ENCODE measurements at regions not wholly inside any gene's neighbourhood (a gene's known extent, or its start where the extent isn't known, plus 50 kb on each side); places are given as distances from the start of the nearest gene placed in this dataset.
A peak's percentile ranks its signal among the peaks of the same experiment; 100 is the strongest.

DNA sequence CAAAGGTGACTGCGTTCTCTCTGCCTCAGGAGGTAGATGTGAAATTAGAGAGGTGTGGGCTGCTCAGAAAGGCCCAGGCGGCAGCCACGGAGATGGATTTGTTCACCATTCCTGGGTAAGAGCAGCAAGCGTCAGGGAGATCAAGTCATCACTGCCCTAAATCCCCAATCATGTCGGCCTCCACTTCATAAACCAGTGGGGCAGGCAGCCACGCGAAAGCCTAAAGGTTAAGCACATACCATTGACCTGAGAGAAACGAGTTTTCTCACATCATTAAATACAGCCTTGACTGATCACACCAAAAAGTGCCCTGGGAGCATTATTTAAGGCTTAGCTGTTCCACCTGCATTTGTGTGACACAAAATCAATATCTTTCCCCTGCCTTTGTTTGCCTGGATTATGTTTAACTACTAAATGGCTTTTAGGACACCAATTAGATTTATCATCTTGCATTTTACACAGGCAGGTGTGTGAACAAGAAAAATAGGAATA is 50.7 kb upstream of the FOXB1 start:
- no peak for DNase-seq (ENCODE audit: low read depth)

GRCh38 chr15:59952960-59953359 is 51.2 kb upstream of the FOXB1 start:
- DNase-seq (ENCODE audit: low read depth) = no peak

DNA sequence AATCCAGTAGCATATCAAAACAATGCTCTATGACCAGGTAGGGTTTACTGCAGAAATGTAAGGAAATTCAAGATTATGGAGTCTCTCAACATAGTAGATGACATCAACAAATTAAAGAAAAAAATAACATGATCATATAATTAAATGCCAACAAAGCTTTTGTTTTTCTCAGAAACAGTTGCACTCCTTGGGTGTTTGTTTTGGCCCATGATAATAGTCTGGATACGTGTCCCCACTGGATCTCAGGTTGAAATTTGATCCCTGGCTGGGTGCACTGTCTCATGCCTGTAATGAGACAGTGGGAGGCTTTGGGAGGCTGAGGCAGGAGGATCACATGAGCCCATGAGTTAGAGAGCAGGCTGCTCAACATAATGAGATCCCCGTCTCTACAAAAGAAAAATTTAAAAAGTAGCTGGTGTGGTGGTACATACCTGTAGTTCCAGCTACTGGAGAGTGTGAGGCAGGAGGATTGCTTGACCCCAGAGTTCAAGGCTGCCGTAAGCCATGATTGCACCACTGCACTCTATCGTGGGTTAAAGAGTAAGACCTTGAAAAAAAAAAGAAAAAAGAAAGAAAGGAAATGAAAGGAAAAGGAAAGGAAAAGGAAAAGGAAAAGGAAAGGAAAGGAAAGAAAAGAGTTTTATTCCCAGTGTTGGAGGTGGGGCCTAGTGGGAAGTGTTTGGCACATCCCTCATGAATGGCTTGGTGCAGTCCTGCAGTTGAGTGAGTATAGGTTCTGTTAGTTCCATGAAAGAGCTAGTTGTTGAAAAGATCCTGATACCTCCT is 53.3 kb upstream of the FOXB1 start:
- no peak for DNase-seq (ENCODE audit: low read depth)

GRCh38 chr15:59948924-59949613 is 55.0 kb upstream of the FOXB1 start:
- DNase-seq (ENCODE audit: low read depth) = no peak

DNA sequence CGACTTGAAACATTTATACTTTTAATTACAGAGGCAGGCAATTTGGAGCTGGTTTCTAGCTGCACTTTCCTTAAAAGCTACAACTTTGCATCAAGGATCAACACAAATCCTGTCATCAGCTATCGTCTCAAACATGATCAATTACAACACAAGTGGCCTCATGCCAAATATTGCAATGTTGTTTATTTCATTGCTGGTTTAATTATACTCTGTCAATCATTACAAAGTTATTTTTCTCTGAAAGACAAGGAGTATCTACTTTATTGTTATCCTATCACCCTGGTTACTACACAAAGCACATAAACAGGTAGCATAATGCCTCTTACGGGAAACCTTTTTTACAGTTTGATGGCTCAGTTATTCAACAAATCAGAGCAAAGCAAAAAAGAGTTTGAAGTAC is 58.0 kb upstream of the FOXB1 start:
- DNase-seq (ENCODE audit: low read depth) = no peak

DNA sequence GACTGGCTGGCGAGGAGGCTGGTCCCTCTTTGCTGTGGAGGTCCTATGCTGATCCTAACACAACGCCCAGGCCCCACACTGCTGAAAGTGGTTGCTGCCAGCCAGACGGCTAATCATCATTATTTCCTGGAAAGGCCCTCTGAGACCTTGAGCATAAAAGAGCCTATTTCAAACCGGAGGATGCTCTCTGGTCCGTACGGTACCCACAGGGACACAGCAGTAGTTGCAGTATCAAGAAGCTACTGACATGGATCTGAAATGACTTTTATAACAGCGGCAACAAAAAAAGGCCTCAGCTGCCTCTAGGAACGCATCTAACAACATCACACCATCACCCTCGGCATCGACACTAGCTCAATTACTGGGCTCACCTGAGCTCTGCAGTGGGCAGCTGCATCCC is 59.1 kb upstream of the FOXB1 start:
- DNase-seq (ENCODE audit: low read depth) = no peak

- no peak for DNase-seq (ENCODE audit: low read depth)
Measured at GRCh38 chr15:59941612-59942011, 62.5 kb upstream of the FOXB1 start.

DNA sequence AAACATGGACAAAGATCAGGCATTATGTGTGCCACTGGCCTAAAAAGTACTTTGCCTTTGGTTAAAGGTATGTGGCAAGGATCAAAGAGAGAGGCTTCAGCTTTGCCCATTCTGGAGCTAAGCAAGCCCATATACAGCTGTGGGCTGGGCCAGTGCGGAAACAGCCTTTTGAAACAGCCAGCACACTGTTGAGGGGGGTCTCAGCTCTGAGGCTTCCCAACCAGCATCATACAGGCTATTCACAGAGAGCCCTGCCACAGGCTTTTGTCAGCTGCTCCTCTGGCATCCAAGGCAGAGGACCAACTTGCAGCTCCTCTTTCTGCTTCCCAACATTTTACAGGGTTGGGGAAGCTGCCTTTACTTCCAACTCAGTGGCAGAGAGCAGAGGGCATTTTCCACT is 63.2 kb upstream of the FOXB1 start:
- DNase-seq (ENCODE audit: low read depth) = no peak

DNA sequence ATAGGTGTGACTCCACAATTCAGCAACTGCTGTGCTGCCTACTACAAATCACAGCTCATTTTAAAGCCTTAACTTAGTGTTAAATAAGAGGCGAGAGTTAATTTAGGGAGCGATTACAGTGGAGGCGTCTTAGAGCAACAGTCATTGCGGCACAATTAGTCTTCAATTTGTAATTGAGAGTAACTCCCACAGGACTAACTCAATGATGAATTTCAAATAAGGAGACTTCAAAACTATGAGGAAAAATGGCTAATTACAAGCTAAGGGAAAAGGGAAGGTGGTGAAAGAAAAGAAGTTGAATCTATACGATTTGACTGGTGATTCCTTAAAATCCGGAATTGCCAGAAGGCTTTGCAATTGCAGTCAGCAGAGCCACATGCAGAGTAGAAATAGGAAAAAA is 63.7 kb upstream of the FOXB1 start:
- no peak for DNase-seq (ENCODE audit: low read depth)

DNA sequence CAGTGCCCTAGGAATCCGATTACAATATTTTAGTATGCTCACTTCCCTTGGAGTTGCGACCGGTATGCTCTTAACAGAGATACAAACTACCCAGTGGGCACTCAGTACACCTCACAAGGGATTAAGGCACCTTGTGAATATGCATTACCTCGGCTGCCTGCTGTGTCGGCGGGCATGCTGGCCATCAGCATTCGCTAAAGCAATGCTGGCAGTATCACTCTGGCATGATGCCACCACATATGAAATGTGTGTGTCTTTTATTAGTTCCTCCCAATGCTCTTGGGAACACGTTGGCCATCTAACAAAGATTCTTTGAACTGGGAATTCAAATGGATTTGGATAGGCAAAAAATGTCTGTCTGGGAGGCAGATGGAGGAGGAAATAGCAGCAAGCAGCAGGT is 67.4 kb upstream of the FOXB1 start:
- no peak for DNase-seq (ENCODE audit: low read depth)

GRCh38 chr15:59933607-59934006 is 70.5 kb upstream of the FOXB1 start:
- DNase-seq (ENCODE audit: low read depth) = no peak

DNA sequence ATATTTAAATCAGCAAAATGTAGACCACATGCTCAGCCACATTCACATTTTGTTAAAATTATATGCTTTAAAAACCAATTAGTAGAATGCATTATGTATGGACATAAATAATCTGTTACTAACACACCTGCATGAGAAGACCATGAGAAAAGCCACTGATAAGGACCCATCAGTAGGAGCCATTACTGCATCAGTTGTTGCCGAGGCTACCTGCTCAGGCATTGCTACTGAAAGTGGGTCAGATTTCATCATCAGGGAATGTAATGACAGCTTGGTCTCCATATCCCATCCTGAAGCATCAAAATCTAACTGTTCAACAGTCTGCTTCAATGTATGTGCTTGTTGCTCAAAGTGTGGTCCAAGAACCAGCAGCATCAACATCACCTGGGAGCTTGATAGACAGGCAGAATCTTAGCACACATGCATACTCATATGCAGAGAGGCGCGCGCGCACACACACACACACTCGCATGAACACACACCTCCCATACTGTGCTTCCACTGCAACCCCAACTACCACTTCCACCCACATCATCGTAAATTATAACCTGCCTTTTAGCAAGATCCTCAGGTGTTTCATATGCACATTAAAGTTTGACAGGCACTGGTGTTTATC is 72.4 kb upstream of the FOXB1 start:
- no peak for DNase-seq (ENCODE audit: low read depth)

- DNase-seq (ENCODE audit: low read depth) = no peak
Measured at GRCh38 chr15:59924812-59925522, 79.1 kb upstream of the FOXB1 start.

GRCh38 chr15:59924096-59924495 is 80.0 kb upstream of the FOXB1 start:
- DNase-seq (ENCODE audit: low read depth) = no peak

GRCh38 chr15:59923508-59923907 is 80.6 kb upstream of the FOXB1 start:
- no peak for DNase-seq (ENCODE audit: low read depth)

DNA sequence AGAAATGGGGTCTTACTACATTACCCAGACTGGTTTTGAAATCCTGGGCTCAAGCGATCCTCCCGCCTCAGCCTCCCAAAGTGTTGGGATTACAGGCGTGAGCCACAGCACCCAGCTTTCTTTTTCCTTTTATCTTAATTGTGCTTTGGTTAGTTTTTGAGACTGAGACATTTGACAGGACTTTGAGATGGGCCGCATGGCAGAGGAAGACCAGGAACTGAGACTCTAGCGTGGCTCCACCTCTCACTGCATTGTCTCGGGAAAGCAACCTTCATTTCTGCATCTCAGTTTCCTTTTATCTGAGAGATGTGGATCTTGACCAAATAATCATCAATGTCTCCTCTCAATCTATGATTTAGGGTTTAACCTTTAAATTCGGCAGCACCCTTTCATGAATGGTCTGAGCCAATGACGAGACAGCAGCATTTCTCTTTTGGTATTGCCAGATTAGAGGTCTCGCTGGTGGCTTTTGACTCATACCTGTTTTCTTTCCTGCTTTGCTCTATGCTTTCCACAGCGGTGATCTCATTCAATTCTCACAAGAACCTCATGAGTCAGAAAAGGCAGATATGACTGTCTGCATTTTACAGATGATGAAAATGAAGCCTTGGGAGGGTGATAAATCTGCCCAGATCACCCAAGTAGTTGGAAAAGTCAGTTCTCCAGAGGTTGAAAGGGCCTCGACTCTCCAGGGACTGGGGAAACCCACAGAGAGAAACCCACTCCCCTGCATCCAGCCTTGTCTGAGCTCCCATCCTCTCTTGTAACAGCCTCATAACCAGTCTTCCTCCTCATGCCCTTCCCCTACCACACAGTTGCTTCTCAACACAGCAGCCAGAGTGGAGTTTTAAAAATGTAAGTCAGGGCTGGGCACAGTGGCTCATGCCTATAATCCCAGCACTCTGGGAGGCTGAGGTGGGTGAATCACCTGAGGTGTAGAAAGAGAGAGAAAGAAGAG is 84.8 kb upstream of the FOXB1 start:
- no peak for DNase-seq (ENCODE audit: low read depth)

DNA sequence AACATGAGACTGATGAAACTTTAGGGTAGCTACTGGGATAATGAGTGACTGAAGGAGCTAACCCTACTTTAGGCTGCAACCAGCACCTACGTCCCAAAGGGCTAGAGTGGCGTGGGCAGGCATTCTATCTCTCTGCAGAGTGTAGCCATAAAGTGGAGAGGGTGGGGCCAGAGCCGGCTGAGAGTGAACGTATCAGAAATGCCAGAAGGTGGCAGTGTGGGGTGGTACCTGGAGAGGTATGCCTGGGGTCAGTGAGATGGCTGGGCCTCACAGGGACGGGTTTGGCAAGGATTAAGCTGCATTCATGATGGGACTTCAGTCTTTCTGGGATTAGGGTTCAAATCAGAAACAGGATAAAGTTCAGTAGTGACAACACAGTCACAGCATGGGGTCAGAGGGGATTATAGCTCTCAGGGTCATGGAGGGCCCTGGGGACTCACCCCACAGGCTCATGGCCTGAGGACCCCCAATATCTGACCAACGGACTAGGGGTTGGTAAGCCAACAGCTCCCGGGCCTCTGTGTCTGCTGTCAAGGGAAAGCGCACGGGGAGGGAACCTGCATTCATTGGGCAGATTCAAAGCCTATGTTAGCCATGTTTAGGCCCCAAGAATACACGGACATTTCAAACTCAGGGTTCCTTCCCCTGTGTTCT is 86.5 kb upstream of the FOXB1 start:
- peak; percentile 50 for DNase-seq (ENCODE audit: low read depth)

GRCh38 chr15:59906046-59906445 is 98.1 kb upstream of the FOXB1 start:
- DNase-seq (ENCODE audit: low read depth) = no peak

- DNase-seq (ENCODE audit: low read depth) = no peak
Measured at GRCh38 chr15:59905176-59905575, 98.9 kb upstream of the FOXB1 start.

GRCh38 chr15:59904450-59905135 is 99.5 kb upstream of the FOXB1 start:
- no peak for DNase-seq (ENCODE audit: low read depth)
